ENCODE measurements at regions not wholly inside any gene's neighbourhood (a gene's known extent, or its start where the extent isn't known, plus 50 kb on each side); places are given as distances from the start of the nearest gene placed in this dataset.

DNA sequence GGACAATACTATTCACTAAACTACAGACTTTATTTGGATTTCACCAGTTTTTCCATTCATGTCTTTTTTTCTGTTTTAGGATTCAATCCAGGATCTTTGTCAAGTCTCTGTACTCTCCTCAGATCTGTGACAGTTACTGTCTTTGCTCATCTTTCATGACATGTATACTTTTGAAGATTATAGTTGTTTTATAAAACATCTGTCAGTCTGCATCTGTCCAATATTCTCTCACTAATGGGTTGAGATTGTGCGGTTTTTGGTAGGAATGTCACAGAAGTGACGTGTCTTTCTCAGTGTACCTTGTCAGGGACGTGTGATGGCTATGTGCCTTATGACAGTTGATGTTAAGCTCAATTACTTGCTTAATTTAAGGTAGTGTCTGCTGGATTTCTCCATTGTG, 124.9 kb upstream of the TPK1 start:
- TF ChIP-seq, protein P1, sequence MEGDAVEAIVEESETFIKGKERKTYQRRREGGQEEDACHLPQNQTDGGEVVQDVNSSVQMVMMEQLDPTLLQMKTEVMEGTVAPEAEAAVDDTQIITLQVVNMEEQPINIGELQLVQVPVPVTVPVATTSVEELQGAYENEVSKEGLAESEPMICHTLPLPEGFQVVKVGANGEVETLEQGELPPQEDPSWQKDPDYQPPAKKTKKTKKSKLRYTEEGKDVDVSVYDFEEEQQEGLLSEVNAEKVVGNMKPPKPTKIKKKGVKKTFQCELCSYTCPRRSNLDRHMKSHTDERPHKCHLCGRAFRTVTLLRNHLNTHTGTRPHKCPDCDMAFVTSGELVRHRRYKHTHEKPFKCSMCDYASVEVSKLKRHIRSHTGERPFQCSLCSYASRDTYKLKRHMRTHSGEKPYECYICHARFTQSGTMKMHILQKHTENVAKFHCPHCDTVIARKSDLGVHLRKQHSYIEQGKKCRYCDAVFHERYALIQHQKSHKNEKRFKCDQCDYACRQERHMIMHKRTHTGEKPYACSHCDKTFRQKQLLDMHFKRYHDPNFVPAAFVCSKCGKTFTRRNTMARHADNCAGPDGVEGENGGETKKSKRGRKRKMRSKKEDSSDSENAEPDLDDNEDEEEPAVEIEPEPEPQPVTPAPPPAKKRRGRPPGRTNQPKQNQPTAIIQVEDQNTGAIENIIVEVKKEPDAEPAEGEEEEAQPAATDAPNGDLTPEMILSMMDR (IDR thresholded peaks at IDR 0.05; ENCODE audit: control insufficient read depth, extremely low read depth, insufficient read depth), result no peak
- no peak for DNase-seq (ENCODE audit: low read depth)
- no peak overlapping the region for H3K4me3 ChIP-seq (ENCODE audit: low read depth, low read length)

DNA sequence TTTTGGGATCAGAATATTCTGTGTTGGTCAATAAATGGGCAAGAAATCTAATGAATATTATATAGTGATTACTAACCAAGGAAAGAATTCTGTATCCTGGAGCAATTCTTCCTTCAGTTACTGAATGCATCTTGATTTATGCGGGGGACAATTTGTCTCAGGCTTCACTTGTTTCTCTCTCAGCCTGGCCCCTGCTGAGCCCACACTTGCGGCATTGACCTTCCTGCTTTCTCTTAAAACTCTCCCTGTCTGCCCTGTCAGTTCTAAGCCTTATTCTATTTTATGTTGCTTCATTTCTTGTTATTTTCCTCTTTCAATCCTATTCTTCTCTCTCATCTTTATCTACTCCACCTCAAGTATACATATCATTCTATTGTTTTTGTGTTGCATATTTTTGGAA, 122.1 kb upstream of the TPK1 start:
- no peak for DNase-seq (ENCODE audit: low read depth)
- TF ChIP-seq, protein P1 (IDR thresholded peaks at IDR 0.05; ENCODE audit: control insufficient read depth, extremely low read depth, insufficient read depth), result no peak
- no peak overlapping the region for H3K4me3 ChIP-seq (ENCODE audit: low read depth, low read length)

- TF ChIP-seq, protein P1 (IDR thresholded peaks at IDR 0.05; ENCODE audit: control insufficient read depth, extremely low read depth, insufficient read depth), result no peak
- DNase-seq (ENCODE audit: low read depth), result no peak
- no peak overlapping the region for H3K4me3 ChIP-seq (ENCODE audit: low read depth, low read length)
These were observed 119.6 kb upstream of the TPK1 start for GRCh38 chr7:144955422-144955821.

DNA sequence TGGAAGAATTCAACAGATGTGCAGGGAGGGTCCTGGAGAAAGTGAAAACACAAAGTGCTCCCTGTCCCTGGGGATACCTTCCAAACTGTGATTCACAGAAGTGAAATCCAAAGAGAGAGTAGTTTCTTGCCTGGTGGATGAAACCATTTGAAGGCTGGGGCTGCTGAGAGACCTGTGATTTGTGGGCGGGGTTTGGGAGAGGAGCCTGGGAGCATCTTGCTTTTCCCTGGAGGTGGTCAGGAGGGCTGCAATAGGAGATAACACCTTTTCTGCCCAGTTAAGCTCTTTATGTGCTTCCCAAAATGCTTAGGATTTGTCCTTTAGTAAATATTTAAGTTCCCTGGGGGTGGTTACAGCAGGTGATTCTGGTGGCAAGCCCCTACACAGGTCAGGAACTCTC, 105.3 kb upstream of the TPK1 start:
- TF ChIP-seq, protein P1 (IDR thresholded peaks at IDR 0.05; ENCODE audit: control insufficient read depth, extremely low read depth, insufficient read depth), result no peak
- H3K4me3 ChIP-seq (ENCODE audit: low read depth, low read length), result no peak overlapping the region
- no peak for DNase-seq (ENCODE audit: low read depth)

- TF ChIP-seq, protein P1 (IDR thresholded peaks at IDR 0.05; ENCODE audit: control insufficient read depth, extremely low read depth, insufficient read depth), result no peak
- no peak for DNase-seq (ENCODE audit: low read depth)
- no peak overlapping the region for H3K4me3 ChIP-seq (ENCODE audit: low read depth, low read length)
These were observed 101.3 kb upstream of the TPK1 start for GRCh38 chr7:144937199-144937598.

- H3K4me3 ChIP-seq (ENCODE audit: low read depth, low read length), result no peak overlapping the region
- DNase-seq (ENCODE audit: low read depth), result no peak
- TF ChIP-seq, protein P1 (IDR thresholded peaks at IDR 0.05; ENCODE audit: control insufficient read depth, extremely low read depth, insufficient read depth), result no peak
These were observed 100.5 kb upstream of the TPK1 start for GRCh38 chr7:144936314-144936713.

GRCh38 chr7:144910411-144910810, 74.6 kb upstream of the TPK1 start:
- no peak overlapping the region for H3K4me3 ChIP-seq (ENCODE audit: low read depth, low read length)
- TF ChIP-seq, protein P1 (IDR thresholded peaks at IDR 0.05; ENCODE audit: control insufficient read depth, extremely low read depth, insufficient read depth), result no peak
- no peak for DNase-seq (ENCODE audit: low read depth)
